Loucy (cell line): ENCODE measurements at regions not wholly inside any gene's neighbourhood (a gene's known extent, or its start where the extent isn't known, plus 50 kb on each side); places are given as distances from the start of the nearest gene placed in this dataset.

Source experiments
- H2AFZ ChIP-seq: fragments of 200-600 bp; sonication (generic); 2 replicates; pipeline ENCODE4 v1.6.0; 2016; ENCODE audit warnings: antibody characterized with exemption, mild to moderate bottlenecking, low read length, moderate library complexity
- H3F3A ChIP-seq: fragments of 200-600 bp; 2 replicates; pipeline ENCODE4 v1.6.0; 2016; ENCODE audit warnings: antibody characterized with exemption, low read depth, mild to moderate bottlenecking
- H3K27me3 ChIP-seq: fragments of 200-600 bp; sonication (generic); 2 replicates; pipeline ENCODE4 v1.6.1; 2014; ENCODE audit warnings: low read length, mild to moderate bottlenecking; ENCODE audit not compliant: insufficient read depth, poor library complexity, severe bottlenecking
- H3K36me3 ChIP-seq: fragments of 200-600 bp; sonication (generic); 2 replicates; pipeline ENCODE4 v1.6.1; 2016; ENCODE audit warnings: low read length; ENCODE audit not compliant: insufficient read depth
- H3K4me1 ChIP-seq: fragments of 200-600 bp; sonication (generic); 2 replicates; pipeline ENCODE4 v1.5.1; 2014; ENCODE audit warnings: low read length, mild to moderate bottlenecking; ENCODE audit not compliant: insufficient read depth, poor library complexity, severe bottlenecking
- H3K4me2 ChIP-seq: fragments of 200-600 bp; sonication (generic); 2 replicates; pipeline ENCODE4 v1.6.0; 2014; ENCODE audit warnings: antibody characterized with exemption, low read length, low read depth, mild to moderate bottlenecking; ENCODE audit not compliant: poor library complexity, severe bottlenecking
- H3K4me3 ChIP-seq: fragments of 200-600 bp; sonication (generic); 2 replicates; pipeline ENCODE4 v1.5.1; 2014; ENCODE audit warnings: low read length, mild to moderate bottlenecking, mixed read lengths; ENCODE audit not compliant: poor library complexity, severe bottlenecking
- H3K79me2 ChIP-seq: fragments of 200-600 bp; sonication (generic); 2 replicates; pipeline ENCODE4 v1.6.1; 2014; ENCODE audit warnings: low read length; ENCODE audit not compliant: insufficient read depth
- H3K9ac ChIP-seq: fragments of 200-600 bp; sonication (generic); 2 replicates; pipeline ENCODE4 v1.6.0; 2014; ENCODE audit warnings: mild to moderate bottlenecking, low read depth, low read length, moderate library complexity; ENCODE audit not compliant: poor library complexity, severe bottlenecking
- H3K9me2 ChIP-seq: fragments of 200-600 bp; sonication (generic); replicated peaks from 2 replicates; pipeline ENCODE4 v1.6.1; 2016; ENCODE audit warnings: low read depth, low read length, mixed read lengths
- H3K9me3 ChIP-seq: fragments of 200-600 bp; sonication (generic); 2 replicates; pipeline ENCODE4 v1.6.1; 2014; ENCODE audit warnings: mild to moderate bottlenecking, antibody characterized with exemption, low read length, low read depth; ENCODE audit not compliant: insufficient read depth
- H4K20me1 ChIP-seq: fragments of 200-600 bp; sonication (generic); 2 replicates; pipeline ENCODE4 v1.6.0; 2014; ENCODE audit warnings: antibody characterized with exemption, low read length, mild to moderate bottlenecking; ENCODE audit not compliant: insufficient read depth, poor library complexity, severe bottlenecking
- CTCF ChIP-seq: fragments of 200-600 bp; sonication (generic); conservative IDR thresholded peaks from 2 replicates; pipeline ENCODE4 v1.5.1; 2014; ENCODE audit warnings: mild to moderate bottlenecking, antibody characterized with exemption, low read length
- EZH2phosphoT487 ChIP-seq: fragments of 200-600 bp; IDR thresholded peaks from 2 replicates; pipeline ENCODE4 v1.6.1; 2018; ENCODE audit warnings: antibody characterized with exemption, mild to moderate bottlenecking, moderate library complexity, borderline replicate concordance

GRCh38 chr1:111563619-111564018 lies 56.0 kb upstream of the RAP1A start:
- H3K4me3 ChIP-seq, result no peak overlapping the region
- H3K79me2 ChIP-seq, result no peaks in the 10 kb centered on the region
- no peaks in the 10 kb centered on the region for H3K9me2 ChIP-seq
- H3F3A ChIP-seq, result no peaks in the 10 kb centered on the region
- no peaks in the 10 kb centered on the region for H3K9me3 ChIP-seq
- no peak overlapping the region for H3K9ac ChIP-seq
- no peaks in the 10 kb centered on the region for H3K36me3 ChIP-seq
- no peaks in the 10 kb centered on the region for H3K27me3 ChIP-seq
- no peak overlapping the region for H3K4me2 ChIP-seq
- H2AFZ ChIP-seq, result no peak overlapping the region
- H3K4me1 ChIP-seq, result no peaks in the 10 kb centered on the region
- TF ChIP-seq CTCF (no peak), EZH2phosphoT487 (no peak)
- H4K20me1 ChIP-seq, result no peaks in the 10 kb centered on the region

GRCh38 chr1:111565079-111565478 lies 54.5 kb upstream of the RAP1A start:
- no peaks in the 10 kb centered on the region for H3K27me3 ChIP-seq

GRCh38 chr1:111565968-111566367 lies 53.6 kb upstream of the RAP1A start:
- Histone ChIP-seq H3K79me2 (no peaks in the 10 kb centered on the region), H4K20me1 (no peaks in the 10 kb centered on the region), H3F3A (no peaks in the 10 kb centered on the region), H2AFZ (no peak overlapping the region), H3K36me3 (no peaks in the 10 kb centered on the region), H3K27me3 (no peaks in the 10 kb centered on the region), H3K9ac (no peak overlapping the region), H3K4me2 (no peak overlapping the region), H3K4me1 (no peaks in the 10 kb centered on the region), H3K9me2 (no peaks in the 10 kb centered on the region), H3K9me3 (no peaks in the 10 kb centered on the region), H3K4me3 (no peak overlapping the region)
- TF ChIP-seq CTCF (no peak), EZH2phosphoT487 (no peak)

More at GRCh38 chr1:111565079-111565478, 54.5 kb upstream of the RAP1A start:
- no peak for TF ChIP-seq CTCF
- no peaks in the 10 kb centered on the region for H3F3A ChIP-seq
- no peak overlapping the region for H3K9ac ChIP-seq
- no peaks in the 10 kb centered on the region for H3K9me2 ChIP-seq
- H3K36me3 ChIP-seq, result no peaks in the 10 kb centered on the region
- no peaks in the 10 kb centered on the region for H4K20me1 ChIP-seq
- no peaks in the 10 kb centered on the region for H3K4me1 ChIP-seq
- H3K79me2 ChIP-seq, result no peaks in the 10 kb centered on the region
- no peak overlapping the region for H2AFZ ChIP-seq
- no peak overlapping the region for H3K4me2 ChIP-seq
- H3K9me3 ChIP-seq, result no peaks in the 10 kb centered on the region
- H3K4me3 ChIP-seq, result no peak overlapping the region
